K562 (cell line): ENCODE measurements at regions not wholly inside any gene's neighbourhood (a gene's known extent, or its start where the extent isn't known, plus 50 kb on each side); places are given as distances from the start of the nearest gene placed in this dataset.

Experiments used
- ATAC-seq: fragments of 200-7000 bp; cut with Tn5 transposase; 3 replicates; pipeline ENCODE4 v1.9.1; 2020; ENCODE audit warnings: moderate library complexity
- BruUV-seq: library from RNA; stranded (reverse); fragments of 400-500 nt; replicated peaks from 2 replicates; lab custom pipeline; 2021; lab: Mats Ljungman, UMichigan
- CTCF ChIA-PET: fragments of 300-600 bp; formaldehyde crosslinking; extraction: SDS; loops from one replicate; lab custom pipeline; 2021; ENCODE audit warnings: low intra/inter-chr PET ratio; lab: Yijun Ruan, JAX
- POLR2A ChIA-PET: fragments of 300-600, 350-650 bp; sonication (Branson Sonifier 250); formaldehyde crosslinking; extraction: SDS; loops from one replicate; lab custom pipeline; 2021; ENCODE audit warnings: antibody characterized with exemption, inconsistent platforms; lab: Yijun Ruan, JAX
- DNase-seq, 4 experiments: peaks; one replicate each; pipeline versions ENCODE4 v3.0.0 to v3.0.0-alpha.2; 2011 to 2018; ENCODE audit warnings: low spot score in 3 of 4, mixed read lengths in 3 of 4; ENCODE audit errors: extremely low read depth in 1 of 4
- FAIRE-seq: peaks from 2 replicates; lab custom pipeline; 2011; peaks lifted over from hg19 to GRCh38; lab: Jason Lieb, UNC
- H2AFZ ChIP-seq: 2 replicates; pipeline ENCODE4 v1.6.0; 2011; ENCODE audit warnings: low read depth, low read length, control low read depth, inconsistent platforms
- H3K27ac ChIP-seq: fragments of 200-600 bp; 3 replicates; pipeline ENCODE4 v1.8.0; 2011; ENCODE audit warnings: low read depth, mild to moderate bottlenecking, control low read depth, inconsistent platforms, low read length, moderate library complexity, mixed read lengths; ENCODE audit errors: extremely low read depth
- H3K27me3 ChIP-seq, 2 experiments: fragments of 300-600 bp in 1 of 2; 2 replicates in 1 of 2; 3 replicates in 1 of 2; pipeline versions ENCODE4 v1.6.0 to v1.8.0; 2011; ENCODE audit warnings: inconsistent platforms in 2 of 2, low read length in 2 of 2, mild to moderate bottlenecking in 1 of 2, mixed read lengths in 1 of 2, moderate library complexity in 1 of 2; ENCODE audit not compliant: control insufficient read depth in 2 of 2, insufficient read depth in 2 of 2
- H3K36me3 ChIP-seq: fragments of 300-600 bp; 3 replicates; pipeline ENCODE4 v1.8.0; 2011; ENCODE audit warnings: mild to moderate bottlenecking, low read length, inconsistent platforms; ENCODE audit not compliant: control insufficient read depth, insufficient read depth
- H3K4me1 ChIP-seq, 2 experiments: fragments of 200-600 bp in 1 of 2; replicated peaks in 1 of 2; 2 replicates in 1 of 2; 3 replicates in 1 of 2; pipeline versions ENCODE4 v1.5.1 to v1.8.0; 2011; ENCODE audit warnings: inconsistent platforms in 2 of 2, low read length in 2 of 2, mild to moderate bottlenecking in 1 of 2, mixed read lengths in 1 of 2, moderate library complexity in 1 of 2; ENCODE audit not compliant: control insufficient read depth in 2 of 2, insufficient read depth in 2 of 2
- H3K4me2 ChIP-seq: 2 replicates; pipeline ENCODE4 v1.6.1; 2011; ENCODE audit warnings: low read length, control low read depth, inconsistent platforms, mixed read lengths; ENCODE audit not compliant: insufficient read depth
- H3K4me3 ChIP-seq: fragments of 200-600 bp; sonication (generic), shearing (Covaris generic); 2 replicates; pipeline ENCODE4 v1.5.1; 2016; ENCODE audit warnings: control low read depth, inconsistent platforms
- H3K79me2 ChIP-seq: fragments of 200-600 bp; 3 replicates; pipeline ENCODE4 v1.8.0; 2011; ENCODE audit warnings: low read length, inconsistent platforms; ENCODE audit not compliant: control insufficient read depth, insufficient read depth
- H3K9ac ChIP-seq, 2 experiments: 2 replicates each; pipeline versions ENCODE4 v1.6.0 to v1.6.1; 2011; ENCODE audit warnings: low read depth in 2 of 2, low read length in 2 of 2, control low read depth in 1 of 2, inconsistent platforms in 1 of 2, mild to moderate bottlenecking in 1 of 2, mixed read lengths in 1 of 2; ENCODE audit not compliant: insufficient read depth in 1 of 2
- H3K9me1 ChIP-seq: one replicate; pipeline ENCODE4 v1.6.0; 2011; ENCODE audit warnings: inconsistent platforms, mild to moderate bottlenecking, low read length, moderate library complexity; ENCODE audit not compliant: control insufficient read depth, insufficient read depth
- H3K9me3 ChIP-seq: replicated peaks from 2 replicates; pipeline ENCODE4 v1.5.1; 2011; ENCODE audit warnings: low read depth, low read length, inconsistent platforms; ENCODE audit not compliant: control insufficient read depth, insufficient read depth
- H4K20me1 ChIP-seq: replicated peaks from 2 replicates; pipeline ENCODE4 v1.6.1; 2011; ENCODE audit warnings: low read length, inconsistent platforms, mixed read lengths; ENCODE audit not compliant: control insufficient read depth, insufficient read depth
- COPS2 ChIP-seq: fragments of 450-650 bp; conservative IDR thresholded peaks from 2 replicates; pipeline ENCODE4 v1.6.1; 2016; ENCODE audit warnings: mild to moderate bottlenecking, moderate library complexity
- EHMT2 ChIP-seq: fragments of 450-650 bp; IDR thresholded peaks from 2 replicates; pipeline ENCODE4 v1.6.1; 2018; ENCODE audit warnings: antibody characterized with exemption
- RBFOX2 ChIP-seq: fragments of 200-400 bp; formaldehyde crosslinking; IDR thresholded peaks from 2 replicates; pipeline ENCODE4 v1.6.1; 2017; ENCODE audit warnings: low read depth, mild to moderate bottlenecking, low read length, moderate library complexity
- RBM17 ChIP-seq: fragments of 200-400 bp; formaldehyde crosslinking; IDR thresholded peaks from 2 replicates; pipeline ENCODE4 v1.6.1; 2017; ENCODE audit warnings: low read depth, mild to moderate bottlenecking, low read length, borderline replicate concordance
- REST ChIP-seq, 2 experiments: fragments of 450-650 bp; formaldehyde crosslinking in 1 of 2; IDR thresholded peaks; 2 replicates each; pipeline versions ENCODE4 v1.4.0 to v1.6.1; 2014 to 2020; ENCODE audit warnings: mild to moderate bottlenecking in 2 of 2, borderline replicate concordance in 1 of 2, low read depth in 1 of 2
- SMARCA5 ChIP-seq: fragments of 450-650 bp; IDR thresholded peaks from 2 replicates; pipeline ENCODE4 v1.6.1; 2016
- ZBED1 ChIP-seq: IDR thresholded peaks from 2 replicates; pipeline ENCODE4 v1.6.1; 2014
- ZNF41 ChIP-seq: fragments of 250-450 bp; sonication (Bioruptor Pico); conservative IDR thresholded peaks from 2 replicates; pipeline ENCODE4 v1.4.0; 2020; ENCODE audit warnings: mild to moderate bottlenecking
- ZNF75A ChIP-seq: fragments of 450-650 bp; formaldehyde crosslinking; IDR thresholded peaks from 2 replicates; pipeline ENCODE4 v1.4.0; 2020; ENCODE audit warnings: mild to moderate bottlenecking
- WGBS: fragments of 100-300 bp; shearing (Covaris generic); methylation state at CpG from one replicate; pipeline ENCODE4 v1.1.6; 2016; ENCODE audit warnings: low coverage, mixed read lengths; ENCODE audit not compliant: insufficient coverage; ENCODE audit errors: missing lambda C conversion rate; 5-methylcytosine and 5-hydroxymethylcytosine counted together
- in situ Hi-C: fragments of 300-500 bp; cut with MboI; formaldehyde crosslinking; loops from 4 replicates; pipeline ENCODE4 v1.15.0; 2018; ENCODE audit warnings: inconsistent platforms, mixed read lengths
- intact Hi-C: fragments of 100-400 bp; cut with micrococcal nuclease; formaldehyde crosslinking; loops from 2 replicates; pipeline ENCODE4 v1.14.2; 2022

- Histone ChIP-seq H2AFZ (no peak overlapping the region), H3K9me3 (no peaks in the 10 kb centered on the region), H3K27me3 (no peaks in the 10 kb centered on the region), H3K4me2 (no peak overlapping the region), H3K9ac (no peak overlapping the region), H3K79me2 (no peaks in the 10 kb centered on the region), H3K36me3 (no peaks in the 10 kb centered on the region), H4K20me1 (no peaks in the 10 kb centered on the region), H3K9me1 (no peaks in the 10 kb centered on the region), H3K4me1 (no peaks in the 10 kb centered on the region), H3K4me3 (no peak overlapping the region), H3K27ac (no peak overlapping the region)
- 0% methylated on average over 7 of the region's 7 CpGs for WGBS
- TF ChIP-seq ZNF75A (no peak), ZNF41 (CRISPR knock-in tag) (no peak)
- in situ Hi-C loops (loop anchor here (25.0 kb wide), 1 partner anchor 1327 kb away; no protein-coding TSS in a partner anchor), intact Hi-C loops (no loop called here)
- FAIRE-seq (no peak), ATAC-seq (no peak), DNase-seq (no peak)
- ChIA-PET CTCF (no interaction called here), POLR2A (no interaction called here)
- BruUV-seq: no TSS peak
These were observed 878.0 kb upstream of the TMEM132C start for GRCh38 chr12:127388985-127389384.

GRCh38 chr12:127389923-127390322, 877.0 kb upstream of the TMEM132C start:
- no peak overlapping the region for H3K4me2 ChIP-seq
- H3K36me3 ChIP-seq: no peaks in the 10 kb centered on the region
- in situ Hi-C loops: loop anchor here (25.0 kb wide), 1 partner anchor 1328 kb away; no protein-coding TSS in a partner anchor
- intact Hi-C loops: no loop called here
- no peaks in the 10 kb centered on the region for H3K79me2 ChIP-seq
- POLR2A ChIA-PET: no interaction called here
- CTCF ChIA-PET: no interaction called here
- no TSS peak for BruUV-seq
- ATAC-seq (no peak), FAIRE-seq (no peak), DNase-seq (no peak)
- TF ChIP-seq EHMT2 (peak; percentile 77), REST (IDR thresholded peaks at IDR 0.05; ENCODE audit: borderline replicate concordance) (peak; percentile 82), REST (CRISPR knock-in tag; IDR thresholded peaks at IDR 0.05; ENCODE audit: low read depth) (0 out of 2 replicates have a peak, but pooled peaks have one; percentile 24), ZBED1 (no peak), RBM17 (no peak), COPS2 (no peak), RBFOX2 (no peak), SMARCA5 (no peak)
- H3K27ac ChIP-seq: no peak overlapping the region
- no peaks in the 10 kb centered on the region for H3K9me1 ChIP-seq
- H3K9me3 ChIP-seq: no peaks in the 10 kb centered on the region
- no peak overlapping the region for H3K9ac ChIP-seq
- 3% methylated on average over 2 of the region's 2 CpGs for WGBS
- H3K27me3 ChIP-seq: no peaks in the 10 kb centered on the region
- no peak overlapping the region for H2AFZ ChIP-seq
- H3K4me1 ChIP-seq: no peaks in the 10 kb centered on the region
- H3K4me3 ChIP-seq: no peak overlapping the region
- no peaks in the 10 kb centered on the region for H4K20me1 ChIP-seq
